ENCODE measurements at regions not wholly inside any gene's neighbourhood (a gene's known extent, or its start where the extent isn't known, plus 50 kb on each side); places are given as distances from the start of the nearest gene placed in this dataset.

GRCh38 chr6:1103945-1104623 is 207.8 kb upstream of the FOXQ1 start:
- WGBS (ENCODE audit: insufficient coverage), result 84% methylated on average over 5 of the region's 7 CpGs
- no peak overlapping the region for H3K9ac ChIP-seq (ENCODE audit: insufficient read depth, low read length, poor library complexity, severe bottlenecking)
- H3K9me3 ChIP-seq (replicated peaks in 1 of 2; ENCODE audit: control insufficient read depth in 1 of 2, insufficient read depth in 1 of 2, low read length in 2 of 2), result peaks cover 0 to 3% of the 10 kb centered on the region in 2 donors
- peaks cover 4 to 13% (median 4%) of the 10 kb centered on the region in 3 donors for H3K27me3 Mint-ChIP-seq (ENCODE audit: low read depth in 3 of 3)
- H3K4me3 Mint-ChIP-seq, result no peak overlapping the region
- no peak overlapping the region for H2AFZ ChIP-seq (ENCODE audit: insufficient read depth, low read depth, low read length, poor library complexity, severe bottlenecking)
- no peak overlapping the region for H3K4me3 ChIP-seq (replicated peaks in 1 of 3; ENCODE audit: low read depth in 2 of 3, low read length in 3 of 3)
- TF ChIP-seq CTCF (IDR thresholded peaks at IDR 0.05), result no peak
- no peak overlapping the region for H3K27ac Mint-ChIP-seq
- no peaks in the 10 kb centered on the region for H4K20me1 ChIP-seq (ENCODE audit: insufficient read depth, low read length)
- H3K4me1 ChIP-seq (ENCODE audit: control insufficient read depth in 1 of 2, insufficient read depth in 2 of 2, low read length in 2 of 2), result no peaks in the 10 kb centered on the region
- intact Hi-C loops (cut with micrococcal nuclease), result no loop called here
- no peaks in the 10 kb centered on the region for H3K36me3 Mint-ChIP-seq
- H3K27me3 ChIP-seq (ENCODE audit: control insufficient read depth in 2 of 2, insufficient read depth in 2 of 2, low read length in 2 of 2), result peaks cover 0 to 2% of the 10 kb centered on the region in 2 donors
- H3K9me3 Mint-ChIP-seq, result peaks cover 0 to 5% (median 2%) of the 10 kb centered on the region in 7 donors
- no peak overlapping the region for H3K4me2 ChIP-seq (replicated peaks; ENCODE audit: extremely low read depth, low read length, poor library complexity, severe bottlenecking)
- no peaks in the 10 kb centered on the region for H3K79me2 ChIP-seq (ENCODE audit: insufficient read depth, low read length)
- DNase-seq, result no peak
- H3K27ac ChIP-seq (ENCODE audit: low read depth in 1 of 2, low read length in 2 of 2), result no peak overlapping the region
- no peaks in the 10 kb centered on the region for H3K4me1 Mint-ChIP-seq
- no peaks in the 10 kb centered on the region for H3K36me3 ChIP-seq (replicated peaks in 1 of 2; ENCODE audit: control insufficient read depth in 1 of 2, insufficient read depth in 2 of 2, low read length in 2 of 2)

GRCh38 chr6:1103021-1103420 is 208.9 kb upstream of the FOXQ1 start:
- Histone ChIP-seq H3K4me3 (replicated peaks in 1 of 3; ENCODE audit: low read depth in 2 of 3, low read length in 3 of 3) (no peak overlapping the region), H3K9ac (ENCODE audit: insufficient read depth, low read length, poor library complexity, severe bottlenecking) (no peak overlapping the region), H3K27me3 (ENCODE audit: control insufficient read depth in 2 of 2, insufficient read depth in 2 of 2, low read length in 2 of 2) (peaks cover 0 to 2% of the 10 kb centered on the region in 2 donors), H3K4me1 (ENCODE audit: control insufficient read depth in 1 of 2, insufficient read depth in 2 of 2, low read length in 2 of 2) (no peaks in the 10 kb centered on the region), H3K27ac (ENCODE audit: low read depth in 1 of 2, low read length in 2 of 2) (no peak overlapping the region), H3K4me2 (replicated peaks; ENCODE audit: extremely low read depth, low read length, poor library complexity, severe bottlenecking) (no peak overlapping the region), H2AFZ (ENCODE audit: insufficient read depth, low read depth, low read length, poor library complexity, severe bottlenecking) (no peak overlapping the region), H3K79me2 (ENCODE audit: insufficient read depth, low read length) (no peaks in the 10 kb centered on the region), H3K9me3 (replicated peaks in 1 of 2; ENCODE audit: control insufficient read depth in 1 of 2, insufficient read depth in 1 of 2, low read length in 2 of 2) (peaks cover 0 to 3% of the 10 kb centered on the region in 2 donors), H3K36me3 (replicated peaks in 1 of 2; ENCODE audit: control insufficient read depth in 1 of 2, insufficient read depth in 2 of 2, low read length in 2 of 2) (no peaks in the 10 kb centered on the region), H4K20me1 (ENCODE audit: insufficient read depth, low read length) (no peaks in the 10 kb centered on the region)
- no peak overlapping the region for H3K4me3 Mint-ChIP-seq
- peaks cover 2 to 15% (median 4%) of the 10 kb centered on the region in 3 donors for H3K27me3 Mint-ChIP-seq (ENCODE audit: low read depth in 3 of 3)
- intact Hi-C loops (cut with micrococcal nuclease), result no loop called here
- H3K27ac Mint-ChIP-seq, result no peak overlapping the region
- H3K36me3 Mint-ChIP-seq, result no peaks in the 10 kb centered on the region
- TF ChIP-seq CTCF (IDR thresholded peaks at IDR 0.05), result no peak
- peaks cover 0 to 5% (median under 1%) of the 10 kb centered on the region in 7 donors for H3K9me3 Mint-ChIP-seq
- no peak for DNase-seq
- 90% methylated on average over 5 of the region's 8 CpGs for WGBS (ENCODE audit: insufficient coverage)
- no peaks in the 10 kb centered on the region for H3K4me1 Mint-ChIP-seq
